NCI-H128 (cell line): ENCODE measurements at regions not wholly inside any gene's neighbourhood (a gene's known extent, or its start where the extent isn't known, plus 50 kb on each side); places are given as distances from the start of the nearest gene placed in this dataset.

Experiments
- DNase-seq: peaks from one replicate; lab custom pipeline; 2025; ENCODE audit not compliant: unreplicated experiment; lab: John Stamatoyannopoulos, UW

DNA sequence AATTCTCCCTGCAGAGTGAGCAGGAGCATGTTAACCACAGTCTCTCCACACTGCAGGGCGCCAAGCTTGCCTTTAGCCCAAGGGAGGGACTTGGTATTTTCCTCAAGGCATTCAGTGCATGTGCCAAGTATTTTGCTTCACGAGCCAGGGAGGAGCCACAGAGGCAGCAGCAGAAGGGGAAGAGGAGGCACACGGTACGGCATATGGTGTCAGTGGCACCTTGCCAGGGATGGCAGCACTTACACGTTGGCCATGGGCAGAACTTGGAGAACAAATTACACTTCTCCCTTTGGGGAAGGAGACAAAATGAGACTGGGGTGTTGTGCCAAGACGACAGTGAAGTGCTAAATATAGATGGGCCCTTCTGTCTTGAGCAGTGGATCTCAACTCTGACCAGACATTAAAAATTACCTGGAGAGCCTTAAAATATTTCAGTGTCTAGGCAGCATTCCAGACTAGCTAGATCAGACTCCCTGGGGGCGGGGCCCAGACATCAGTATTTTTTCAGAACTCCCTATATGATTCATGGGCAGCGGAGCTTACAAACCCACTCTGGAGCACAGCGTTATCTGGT, 155.8 kb downstream of the DRD1 start:
- no peak for DNase-seq

DNA sequence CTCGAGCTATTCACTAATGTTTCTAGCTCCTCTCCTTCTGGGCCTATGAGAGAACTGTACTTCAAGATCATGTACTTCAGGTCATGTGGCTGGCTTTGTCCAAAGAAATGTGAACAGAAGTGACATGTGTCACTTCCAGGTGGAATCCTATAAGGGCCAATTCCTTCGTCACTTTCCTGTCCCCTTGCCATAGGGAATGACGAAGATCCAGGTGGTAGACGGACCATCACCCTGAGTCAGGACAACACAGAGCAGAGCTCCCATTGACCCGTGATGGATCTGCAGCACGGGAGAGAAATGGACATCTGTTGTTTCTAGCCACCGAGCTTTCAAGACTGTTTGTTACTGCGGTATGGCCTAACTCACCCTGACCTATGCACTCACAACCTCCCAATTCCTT, 157.0 kb downstream of the DRD1 start:
- no peak for DNase-seq

- no peak for DNase-seq
Measured at GRCh38 chr5:175285261-175285660, 158.7 kb downstream of the DRD1 start.

- no peak for DNase-seq
Measured at GRCh38 chr5:175284806-175285205, 159.2 kb downstream of the DRD1 start.

GRCh38 chr5:175282611-175283225, 161.3 kb downstream of the DRD1 start:
- DNase-seq: no peak

DNA sequence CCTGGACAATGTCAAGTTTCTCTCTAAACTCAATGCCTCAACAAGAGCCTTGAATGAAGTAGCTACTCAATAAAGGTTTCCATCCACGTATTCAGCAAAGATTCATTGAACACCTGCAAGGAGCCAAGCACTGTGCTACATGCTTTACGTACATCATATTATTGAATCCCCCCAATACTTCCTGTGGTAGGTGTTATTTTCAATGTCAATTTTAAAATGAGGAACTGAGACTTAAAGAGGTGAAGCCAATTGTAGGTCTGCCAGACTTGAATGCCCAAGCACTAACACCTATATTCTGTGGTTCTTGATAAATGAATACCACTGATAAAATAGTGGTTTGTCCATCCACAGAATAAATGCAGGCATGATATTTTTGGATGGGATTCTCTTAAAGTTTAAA, 162.3 kb downstream of the DRD1 start:
- no peak for DNase-seq

DNA sequence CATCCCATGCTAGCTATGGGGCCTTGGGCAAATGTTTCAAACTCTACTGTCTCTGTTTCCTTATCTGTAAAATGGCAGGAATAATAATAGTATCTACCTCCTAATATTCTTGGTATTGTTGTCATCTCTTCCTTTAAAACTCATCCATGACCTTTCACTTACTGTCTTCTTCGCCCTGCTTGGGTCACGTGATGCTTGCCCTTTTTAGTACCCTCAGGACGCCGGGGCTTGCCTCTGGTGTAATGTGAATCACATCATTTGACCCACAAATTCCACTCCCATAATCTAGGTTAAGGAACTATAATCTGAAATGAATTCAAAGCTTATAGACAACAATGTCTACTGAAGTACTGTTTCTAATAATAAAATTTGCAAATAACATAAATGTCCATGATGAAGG, 162.7 kb downstream of the DRD1 start:
- DNase-seq: no peak

- DNase-seq: no peak
Measured at GRCh38 chr5:175279506-175279905, 164.5 kb downstream of the DRD1 start.

DNA sequence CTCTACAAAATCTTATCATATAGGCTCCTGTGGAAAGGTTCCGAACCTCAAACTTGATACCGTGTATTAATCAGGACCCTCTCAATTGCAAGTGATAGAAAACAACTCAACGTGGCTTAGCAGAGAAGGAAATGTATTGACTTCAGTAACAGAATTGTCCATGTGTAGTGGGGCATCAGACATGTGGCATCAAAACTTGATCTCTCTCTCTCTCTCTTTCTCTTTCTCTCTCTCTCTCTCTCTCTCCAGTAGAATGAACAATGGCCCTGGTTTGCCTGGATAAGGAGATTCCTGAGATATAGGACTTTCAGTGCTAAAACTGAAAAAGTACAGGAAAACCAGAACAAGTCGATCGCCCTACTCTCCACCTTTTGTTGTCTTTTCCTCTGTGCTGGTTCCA, 168.2 kb downstream of the DRD1 start:
- no peak for DNase-seq

DNA sequence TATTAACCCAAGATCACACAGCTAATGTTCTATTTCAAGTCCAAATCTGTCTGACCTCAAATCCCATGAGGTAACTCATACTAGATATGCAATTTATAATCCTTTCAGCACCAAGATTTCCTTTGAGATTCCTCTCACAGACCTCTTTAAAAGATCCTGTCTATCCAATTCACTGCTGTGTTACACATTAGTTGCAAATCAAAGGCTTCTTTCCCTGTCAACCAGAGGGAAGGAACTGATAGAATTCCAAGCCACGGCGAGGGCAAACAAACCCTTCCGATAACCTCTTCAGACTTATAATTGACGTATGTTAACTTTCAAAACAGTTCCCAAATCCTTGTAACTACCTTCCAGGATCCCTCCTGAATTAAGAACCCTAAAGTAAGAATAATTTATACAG, 168.9 kb downstream of the DRD1 start:
- DNase-seq: no peak

DNA sequence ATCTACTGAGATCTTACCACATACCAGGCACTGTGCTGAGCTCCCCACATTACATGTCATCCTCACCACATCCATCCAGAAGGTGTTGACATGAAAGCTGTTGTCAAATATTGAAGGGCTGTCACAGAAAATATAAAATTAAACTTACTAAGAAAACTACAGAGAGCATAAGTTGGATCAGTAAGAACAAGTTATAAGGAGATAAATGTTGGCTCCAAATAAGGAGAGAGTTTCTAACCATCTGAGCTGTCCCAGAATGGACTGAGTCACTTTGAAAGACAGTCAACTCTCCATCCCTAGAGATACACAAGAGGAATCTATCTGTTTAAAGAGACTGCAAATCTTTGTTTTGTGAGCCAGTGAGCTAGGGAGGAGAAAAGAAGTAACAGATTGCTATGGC, 169.8 kb downstream of the DRD1 start:
- no peak for DNase-seq

DNA sequence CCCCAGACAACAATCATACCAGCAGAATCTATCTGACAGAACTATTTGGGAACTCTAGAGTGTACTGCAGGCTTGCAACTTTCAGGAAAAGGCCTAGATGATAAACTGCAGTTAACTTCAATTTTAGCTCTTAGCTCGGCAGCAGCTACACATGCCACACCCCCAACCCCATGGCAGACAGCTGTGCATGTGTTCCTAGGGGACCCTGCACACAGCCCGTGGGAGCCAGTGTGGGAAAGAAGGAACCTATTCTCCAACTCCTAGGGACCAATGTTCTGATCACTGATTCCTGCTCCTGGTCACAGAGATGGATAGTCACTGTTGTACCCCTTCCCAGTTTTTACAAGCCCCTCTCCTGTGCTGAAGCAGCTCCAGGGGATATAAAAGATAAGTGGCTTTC, 179.6 kb downstream of the DRD1 start:
- no peak for DNase-seq

DNA sequence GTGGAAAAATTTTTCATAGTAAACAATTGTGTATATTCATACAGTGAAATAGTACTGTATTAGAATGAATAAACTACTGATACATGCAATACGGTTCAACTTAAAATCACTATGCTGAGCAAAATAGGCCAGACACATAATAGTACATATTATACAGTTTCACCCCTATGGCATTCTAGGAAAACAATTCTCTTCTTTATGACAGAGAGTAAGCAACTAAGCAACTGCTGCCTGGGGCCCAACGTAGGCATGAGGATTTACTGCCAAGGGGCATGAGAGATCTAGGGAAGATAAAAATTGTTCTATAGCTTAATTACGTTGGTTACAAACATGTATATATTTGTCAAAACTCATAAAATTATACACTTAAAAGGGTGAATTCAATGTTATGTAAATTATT, 180.2 kb downstream of the DRD1 start:
- DNase-seq: no peak

GRCh38 chr5:175261526-175261925, 182.5 kb downstream of the DRD1 start:
- no peak for DNase-seq

DNA sequence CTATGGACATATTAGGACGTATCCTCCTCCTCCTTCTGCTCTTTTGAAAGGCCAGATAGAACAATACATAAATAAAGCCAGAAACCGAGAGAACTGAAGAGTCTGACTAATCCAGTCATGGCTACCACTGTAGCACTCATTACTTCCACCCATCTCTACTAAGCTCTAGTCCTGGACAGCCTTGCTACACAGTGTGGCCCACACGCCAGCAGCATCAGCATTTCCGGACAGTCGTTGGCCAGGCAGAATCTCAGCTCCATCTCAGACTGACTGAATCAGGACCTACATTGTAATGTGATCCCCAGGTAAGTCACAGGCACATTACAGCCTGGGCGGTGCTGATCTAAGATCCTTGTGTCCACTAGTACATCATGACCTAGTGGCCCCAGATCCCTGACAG, 182.9 kb downstream of the DRD1 start:
- DNase-seq: no peak

DNA sequence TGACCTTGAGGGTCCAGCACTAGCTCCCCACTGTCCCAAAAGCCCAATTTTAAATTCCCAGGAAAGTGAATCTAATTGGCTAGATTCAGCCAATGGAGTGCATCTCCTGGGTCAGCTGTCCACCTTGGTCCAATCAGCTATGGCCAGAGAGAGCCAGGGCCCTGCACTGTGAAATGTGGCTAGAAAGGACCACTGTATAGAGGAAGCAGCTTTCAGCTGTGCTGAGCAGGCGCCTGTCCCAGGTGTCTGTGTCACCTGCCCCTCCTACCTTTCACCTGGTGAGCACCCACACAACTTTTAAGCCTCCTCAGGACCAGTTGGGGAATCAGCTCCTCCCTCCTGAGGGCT, 186.2 kb downstream of the DRD1 start:
- no peak for DNase-seq

- no peak for DNase-seq
Measured at GRCh38 chr5:175257128-175257846, 186.7 kb downstream of the DRD1 start.

DNA sequence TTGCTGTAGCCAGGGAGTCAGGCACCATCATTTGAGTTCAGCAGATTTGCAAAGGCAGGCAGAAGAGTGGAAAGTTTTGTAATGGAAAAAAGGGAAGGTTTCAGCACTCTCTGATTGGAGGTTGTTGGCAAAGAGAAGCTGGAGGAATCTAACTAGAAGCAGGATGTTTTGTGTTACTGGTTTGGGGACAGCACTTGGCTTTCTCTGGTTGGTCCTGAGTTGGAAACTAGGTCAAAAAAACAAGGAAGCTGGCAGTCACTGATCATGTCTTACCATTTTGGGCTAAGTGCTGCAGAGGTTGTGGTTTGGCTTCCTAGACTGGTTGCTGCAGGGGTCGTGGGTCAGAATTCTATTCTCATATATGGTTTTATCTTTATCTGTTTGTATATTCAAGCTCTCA, 189.8 kb downstream of the DRD1 start:
- no peak for DNase-seq

GRCh38 chr5:175253597-175253996, 190.4 kb downstream of the DRD1 start:
- no peak for DNase-seq

DNA sequence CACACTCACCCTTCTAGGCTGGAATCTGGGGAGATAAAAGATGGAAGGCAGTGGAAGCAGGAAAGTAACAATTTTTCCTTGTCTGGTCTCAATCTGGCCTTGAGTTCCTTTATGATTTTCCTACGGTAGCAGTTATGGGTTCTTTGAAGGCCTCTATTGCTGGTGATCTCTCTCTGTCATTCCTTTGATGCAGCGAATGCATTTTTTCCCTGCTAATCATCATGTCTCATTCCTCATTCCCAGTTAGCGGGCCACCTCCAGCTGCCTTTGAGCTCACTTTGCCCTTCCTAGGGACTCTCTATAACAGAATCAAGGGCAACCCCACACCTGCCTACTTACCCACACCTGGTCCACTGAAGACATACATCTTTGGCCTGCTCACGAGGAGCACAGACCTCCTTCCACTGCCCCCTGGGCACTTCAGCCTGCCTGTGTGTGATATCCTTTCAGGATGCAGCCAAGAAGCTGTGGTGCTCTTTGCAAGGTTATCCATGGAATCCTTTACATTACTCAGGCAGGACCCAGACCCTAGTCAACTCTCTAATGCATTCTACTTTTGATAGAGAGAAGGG, 191.7 kb downstream of the DRD1 start:
- no peak for DNase-seq

GRCh38 chr5:175250426-175250825, 193.6 kb downstream of the DRD1 start:
- DNase-seq: no peak

GRCh38 chr5:175248416-175248905, 195.5 kb downstream of the DRD1 start:
- DNase-seq: no peak
